ENCODE measurements at regions not wholly inside any gene's neighbourhood (a gene's known extent, or its start where the extent isn't known, plus 50 kb on each side); places are given as distances from the start of the nearest gene placed in this dataset.

- H3K27ac ChIP-seq (replicated peaks) = no peak overlapping the region
- H3K27me3 ChIP-seq (ENCODE audit: insufficient read depth, poor library complexity, severe bottlenecking) = no peaks in the 10 kb centered on the region
- no peak for DNase-seq (ENCODE audit: low read depth in 1 of 2, low spot score in 1 of 2)
- TF ChIP-seq CTCF (IDR thresholded peaks at IDR 0.05; ENCODE audit: insufficient read depth, low read length) (no peak), SPI1 (IDR thresholded peaks at IDR 0.05; ENCODE audit: borderline replicate concordance, low read depth) (no peak), GABPA (IDR thresholded peaks at IDR 0.05; ENCODE audit: low read depth) (no peak), REST (IDR thresholded peaks at IDR 0.05; ENCODE audit: insufficient replicate concordance, low read depth) (no peak), POLR2AphosphoS5 (IDR thresholded peaks at IDR 0.05; ENCODE audit: low read depth) (no peak)
- H3K4me3 ChIP-seq (replicated peaks; ENCODE audit: insufficient read depth, low read length) = no peak overlapping the region
Measured at GRCh38 chr22:49178246-49179005, 649.2 kb downstream of the BRD1 start.

GRCh38 chr22:49177666-49178065, 650.0 kb downstream of the BRD1 start:
- no peak overlapping the region for H3K27ac ChIP-seq (replicated peaks)
- TF ChIP-seq POLR2AphosphoS5 (IDR thresholded peaks at IDR 0.05; ENCODE audit: low read depth) = no peak
- no peak for TF ChIP-seq SPI1 (IDR thresholded peaks at IDR 0.05; ENCODE audit: borderline replicate concordance, low read depth)
- no peak for TF ChIP-seq CTCF (IDR thresholded peaks at IDR 0.05; ENCODE audit: insufficient read depth, low read length)
- no peak for TF ChIP-seq REST (IDR thresholded peaks at IDR 0.05; ENCODE audit: insufficient replicate concordance, low read depth)
- DNase-seq (ENCODE audit: low read depth in 1 of 2, low spot score in 1 of 2) = no peak
- no peaks in the 10 kb centered on the region for H3K27me3 ChIP-seq (ENCODE audit: insufficient read depth, poor library complexity, severe bottlenecking)
- no peak overlapping the region for H3K4me3 ChIP-seq (replicated peaks; ENCODE audit: insufficient read depth, low read length)

GRCh38 chr22:49176956-49177355, 650.7 kb downstream of the BRD1 start:
- Histone ChIP-seq H3K27me3 (ENCODE audit: insufficient read depth, poor library complexity, severe bottlenecking) (no peaks in the 10 kb centered on the region), H3K27ac (replicated peaks) (no peak overlapping the region), H3K4me3 (replicated peaks; ENCODE audit: insufficient read depth, low read length) (no peak overlapping the region)
- TF ChIP-seq GABPA (IDR thresholded peaks at IDR 0.05; ENCODE audit: low read depth) (no peak), SPI1 (IDR thresholded peaks at IDR 0.05; ENCODE audit: borderline replicate concordance, low read depth) (no peak), POLR2AphosphoS5 (IDR thresholded peaks at IDR 0.05; ENCODE audit: low read depth) (no peak), REST (IDR thresholded peaks at IDR 0.05; ENCODE audit: insufficient replicate concordance, low read depth) (no peak), CTCF (IDR thresholded peaks at IDR 0.05; ENCODE audit: insufficient read depth, low read length) (no peak)
- no peak for DNase-seq (ENCODE audit: low read depth in 1 of 2, low spot score in 1 of 2)

All from HL-60 (cell line).